CD1c-positive myeloid dendritic cell (primary cell): ENCODE measurements at regions not wholly inside any gene's neighbourhood (a gene's known extent, or its start where the extent isn't known, plus 50 kb on each side); places are given as distances from the start of the nearest gene placed in this dataset.

Experiments
- DNase-seq: peaks from one replicate; pipeline ENCODE4 v3.0.0-alpha.2; 2016; ENCODE audit errors: extremely low spot score

DNA sequence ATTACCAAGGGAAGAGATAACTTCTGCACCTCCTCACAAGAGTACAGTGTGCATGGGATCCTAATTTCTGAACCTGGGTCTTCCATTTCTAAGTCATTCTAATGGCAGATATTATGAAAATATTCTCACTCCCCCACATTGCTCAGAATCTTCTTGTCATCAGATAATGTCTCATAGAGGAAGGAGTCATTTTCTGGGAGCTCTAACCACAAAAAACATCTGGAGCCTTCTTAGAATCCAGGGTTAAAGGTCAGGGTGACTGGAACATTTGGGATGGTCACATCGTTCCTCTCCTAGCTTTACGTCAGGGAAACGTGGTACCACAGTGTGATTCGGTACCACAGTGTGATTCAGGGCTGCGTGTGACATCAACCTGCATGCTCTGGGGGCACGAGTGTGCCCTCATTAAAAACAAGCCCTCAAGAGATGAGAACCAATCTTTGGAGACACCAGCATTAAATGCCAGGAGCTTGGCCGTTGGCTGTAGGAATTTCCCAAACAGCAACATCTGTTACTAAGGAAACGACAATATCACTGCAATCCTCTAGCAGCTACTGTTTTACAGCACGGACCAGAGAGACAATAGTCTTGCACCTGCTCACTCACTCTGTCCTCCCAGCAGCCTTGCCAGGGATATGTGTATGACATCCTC lies 179.1 kb downstream of the PSMG1 start:
- peak; percentile 94 for DNase-seq

DNA sequence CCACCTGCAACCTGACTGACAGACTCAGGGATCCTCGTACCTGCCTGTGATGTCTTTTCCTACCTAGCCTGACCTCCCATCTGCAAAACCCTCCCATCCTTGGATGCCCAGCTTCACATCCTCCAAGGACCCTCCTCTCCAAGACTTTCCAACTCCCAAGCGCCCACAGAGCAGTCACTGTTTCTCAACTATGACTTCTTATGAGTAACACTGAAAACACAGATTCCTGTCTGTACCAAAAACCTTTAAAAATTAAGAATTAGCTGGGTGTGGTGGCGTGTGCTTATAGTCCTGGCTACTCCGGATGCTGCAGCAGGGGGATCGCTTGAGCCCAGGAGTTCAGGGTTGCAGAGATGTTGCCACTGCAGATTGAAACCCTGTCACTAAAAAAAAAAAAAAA lies 181.9 kb downstream of the PSMG1 start:
- DNase-seq, result no peak

DNA sequence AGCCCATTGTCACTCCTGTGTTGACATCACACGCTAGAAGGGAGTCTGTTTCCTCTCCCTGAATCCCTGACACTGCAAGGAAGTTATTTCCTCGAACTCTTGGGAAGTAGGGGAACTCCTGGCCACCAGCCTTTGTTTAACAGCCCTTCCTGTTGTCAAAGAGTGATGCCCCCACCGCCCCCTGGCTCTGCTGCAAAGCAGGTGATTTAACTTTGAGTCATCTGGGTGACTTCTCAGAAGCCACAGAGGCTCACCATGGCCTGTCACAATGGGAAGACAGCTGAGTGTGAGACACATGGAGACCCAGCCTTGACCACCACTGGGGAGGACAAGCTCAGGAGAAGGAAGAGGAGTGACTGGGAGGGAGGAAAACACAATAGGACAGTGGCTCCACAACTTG lies 182.8 kb downstream of the PSMG1 start:
- peak; percentile 89 for DNase-seq

DNA sequence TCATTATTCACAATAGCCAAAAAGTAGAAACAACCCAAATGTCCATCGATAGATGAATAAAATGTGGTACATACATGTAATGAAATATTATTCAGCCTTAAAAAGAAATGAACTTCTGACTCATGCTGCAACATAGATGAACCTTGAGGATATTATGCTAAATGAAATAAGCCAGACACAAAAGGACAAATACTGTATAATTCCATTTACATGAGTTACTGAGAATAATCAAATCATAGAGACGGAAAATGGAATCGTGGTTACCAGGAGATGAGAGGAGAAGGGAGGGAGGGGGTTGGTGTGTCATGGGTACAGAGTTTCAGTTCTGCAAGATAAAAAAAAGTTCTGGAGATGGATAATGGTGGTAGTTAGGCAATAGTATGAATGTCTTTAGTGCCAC lies 184.1 kb downstream of the PSMG1 start:
- DNase-seq, result peak; percentile 82

DNA sequence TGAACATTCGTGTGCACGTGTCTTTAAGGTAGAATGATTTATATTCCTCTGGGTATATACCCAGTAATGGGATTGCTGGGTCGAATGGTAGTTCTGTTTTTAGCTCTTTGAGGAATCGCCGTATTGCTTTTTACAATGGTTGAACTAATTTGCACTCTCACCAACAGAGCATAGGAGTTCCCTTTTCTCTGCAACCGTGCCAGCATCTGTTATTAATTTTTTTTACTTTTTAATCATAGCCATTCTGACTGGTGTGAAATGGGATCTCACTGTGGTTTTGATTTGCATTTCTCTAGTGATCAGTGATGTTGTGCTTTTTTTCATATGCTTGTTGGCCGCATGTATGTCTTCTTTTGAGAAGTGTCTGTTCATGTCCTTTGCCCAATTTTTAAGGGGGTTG lies 185.0 kb downstream of the PSMG1 start:
- peak; percentile 77 for DNase-seq

DNA sequence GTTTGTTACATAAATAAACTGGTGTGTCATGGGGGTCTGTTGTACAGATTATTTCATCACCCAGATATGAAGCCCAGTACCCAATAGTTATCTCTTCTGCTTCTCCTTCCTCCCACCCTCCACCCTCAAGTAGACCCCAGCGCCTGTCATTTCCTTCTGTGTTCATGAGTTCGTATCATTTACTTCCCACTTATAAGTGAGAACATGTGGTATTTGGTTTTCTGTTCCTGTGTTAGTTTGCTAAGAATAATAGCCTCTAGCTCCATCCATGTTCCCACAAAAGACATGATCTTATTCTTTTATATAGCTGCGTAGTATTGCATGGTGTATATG lies 185.4 kb downstream of the PSMG1 start:
- peak; percentile 80 for DNase-seq

DNA sequence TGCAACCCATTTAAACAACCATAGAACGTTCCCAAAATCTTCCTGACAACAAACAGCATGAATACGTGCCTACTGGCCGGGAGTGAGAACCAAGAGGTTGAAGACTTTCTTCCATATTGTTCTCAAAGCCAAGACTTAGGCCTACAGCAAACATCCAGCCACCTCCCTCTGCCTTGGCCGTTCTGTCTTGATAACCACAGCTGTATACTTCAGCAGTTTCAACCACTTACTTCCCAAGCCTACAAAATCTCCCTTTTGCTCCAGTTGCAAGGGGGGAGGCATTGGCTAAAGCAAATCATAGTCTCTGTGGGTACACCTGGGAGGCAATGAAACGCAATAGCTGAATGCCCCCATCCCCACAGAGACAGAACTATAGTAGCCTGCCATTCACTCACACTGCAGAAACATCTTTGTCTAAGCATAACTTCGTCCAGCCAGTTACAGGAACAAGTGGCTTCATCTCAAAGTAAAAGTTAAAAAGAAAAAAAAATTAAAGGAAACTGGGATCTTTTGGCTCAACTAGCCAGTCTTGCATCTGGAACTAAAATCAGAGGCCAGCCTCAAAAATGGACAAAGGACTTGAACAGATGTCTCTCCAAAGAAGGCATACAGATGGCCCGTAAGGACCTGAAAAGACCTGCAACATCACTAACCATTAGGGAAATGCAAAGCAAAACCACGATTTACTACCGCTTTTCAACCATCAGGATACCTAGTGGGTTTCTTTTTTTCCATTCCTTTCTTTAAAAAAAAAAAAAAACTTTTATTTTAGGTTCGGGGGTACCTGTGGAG lies 186.0 kb downstream of the PSMG1 start:
- no peak for DNase-seq

- DNase-seq, result no peak
These were observed 186.9 kb downstream of the PSMG1 start for GRCh38 chr21:38996355-38996754.

- DNase-seq, result no peak
These were observed 187.5 kb downstream of the PSMG1 start for GRCh38 chr21:38995731-38996130.

- DNase-seq, result no peak
These were observed 188.1 kb downstream of the PSMG1 start for GRCh38 chr21:38995071-38995669.

DNA sequence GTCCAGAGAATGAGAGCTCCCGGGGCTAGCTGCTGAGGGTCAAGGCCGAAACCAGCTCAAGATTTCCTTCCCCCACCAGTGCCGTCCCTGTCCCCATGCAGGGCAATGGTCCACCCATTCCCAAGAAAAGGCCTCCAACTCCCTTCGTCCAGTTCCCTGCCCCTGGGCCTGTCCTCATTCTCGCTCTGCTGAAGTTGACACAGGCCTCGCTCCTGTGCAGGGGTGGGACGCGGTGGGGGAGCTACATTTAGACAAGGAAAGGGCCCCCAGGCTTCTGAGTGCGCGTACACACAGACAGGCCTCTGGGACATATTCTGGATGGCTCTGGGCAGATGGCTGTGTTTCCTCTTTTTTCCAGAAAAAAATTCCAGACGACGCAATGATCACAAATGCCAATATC lies 188.3 kb downstream of the ETS2 start:
- no peak for DNase-seq

DNA sequence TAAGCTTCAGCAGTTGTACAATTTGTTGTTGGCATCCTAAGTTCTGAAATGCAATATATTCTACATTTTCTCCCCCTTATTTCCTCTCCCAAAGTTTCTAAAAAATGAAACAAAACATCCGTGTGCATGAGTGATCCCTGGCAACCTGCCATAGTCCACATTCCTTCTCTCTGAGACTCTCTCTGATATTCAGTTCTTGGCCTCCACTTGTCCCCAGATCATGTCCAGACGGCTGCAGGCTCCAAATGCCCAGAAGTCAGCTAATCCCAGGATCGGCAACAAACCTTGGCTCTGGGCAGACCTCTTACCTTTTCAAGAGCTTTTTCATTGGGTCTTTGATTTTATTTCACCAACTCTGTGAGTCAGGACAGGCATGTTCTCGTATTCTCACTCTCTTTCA lies 187.8 kb downstream of the ETS2 start:
- DNase-seq, result no peak

- peak; percentile 63 for DNase-seq
These were observed 187.0 kb downstream of the ETS2 start for GRCh38 chr21:38992737-38993136.

DNA sequence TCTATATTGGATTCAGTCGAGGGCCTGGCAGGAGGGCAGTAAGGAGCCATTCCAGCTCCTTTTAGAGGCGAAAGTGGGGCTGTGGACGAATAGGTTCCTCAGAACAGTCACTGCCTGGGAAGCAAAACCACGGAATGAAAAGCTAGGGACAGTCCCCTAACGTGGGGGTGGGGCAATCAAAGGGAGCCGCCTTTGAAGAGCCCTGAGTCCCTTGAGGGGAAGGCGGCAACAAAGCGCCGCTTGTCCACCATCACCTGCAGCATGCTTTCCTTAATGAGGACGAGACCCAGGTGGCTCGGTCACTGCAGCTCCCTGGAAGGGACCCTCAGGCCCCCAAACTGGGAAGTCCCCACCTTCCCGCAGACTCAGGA lies 184.7 kb downstream of the ETS2 start:
- DNase-seq, result no peak

GRCh38 chr21:38989745-38990423 lies 184.2 kb downstream of the ETS2 start:
- DNase-seq, result no peak

GRCh38 chr21:38989379-38989744 lies 183.6 kb downstream of the ETS2 start:
- DNase-seq, result no peak

DNA sequence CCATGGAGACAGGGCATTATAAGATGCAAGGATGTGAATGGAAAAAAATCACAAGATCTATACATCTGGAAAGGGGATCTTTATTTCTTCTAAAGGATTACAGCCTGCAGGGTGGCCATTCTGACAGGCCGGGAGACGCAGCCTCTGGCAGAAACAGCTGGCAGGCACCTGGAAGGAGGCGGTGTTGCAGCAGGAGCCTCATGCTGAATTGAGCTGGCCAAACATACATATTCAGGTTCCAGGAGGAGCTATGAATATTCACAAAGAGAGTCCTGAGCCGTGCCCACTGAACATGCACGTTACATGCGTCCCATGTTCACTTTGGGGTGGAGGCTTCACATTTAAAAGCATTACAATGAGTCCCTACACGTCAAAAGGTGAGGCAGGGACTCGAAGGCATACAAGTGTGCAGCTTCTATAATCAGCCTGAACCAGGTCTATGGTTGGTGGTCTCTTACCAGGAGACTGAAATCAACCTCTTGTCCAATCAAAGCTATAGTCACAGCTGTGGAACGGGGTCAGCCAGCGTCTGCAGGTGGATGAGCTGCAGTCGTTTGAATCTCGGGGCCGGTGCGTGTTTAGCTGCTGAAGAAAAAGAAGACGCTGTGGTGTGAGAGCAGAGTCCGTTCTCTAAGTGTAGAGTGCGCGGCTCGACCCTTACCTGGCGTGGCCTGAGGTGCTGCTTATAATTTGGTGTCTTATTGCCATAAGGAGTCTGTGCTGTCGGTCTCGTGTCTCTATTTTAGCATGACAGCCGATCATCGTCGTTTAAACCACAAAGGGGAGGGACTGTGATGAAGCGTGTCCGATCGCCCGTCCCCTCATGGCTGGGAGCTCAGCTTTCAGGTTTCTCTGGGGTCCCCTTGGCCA lies 183.0 kb downstream of the ETS2 start:
- DNase-seq, result no peak

GRCh38 chr21:38987633-38988508 lies 182.1 kb downstream of the ETS2 start:
- no peak for DNase-seq

GRCh38 chr21:38986806-38987632 lies 181.3 kb downstream of the ETS2 start:
- DNase-seq, result no peak

DNA sequence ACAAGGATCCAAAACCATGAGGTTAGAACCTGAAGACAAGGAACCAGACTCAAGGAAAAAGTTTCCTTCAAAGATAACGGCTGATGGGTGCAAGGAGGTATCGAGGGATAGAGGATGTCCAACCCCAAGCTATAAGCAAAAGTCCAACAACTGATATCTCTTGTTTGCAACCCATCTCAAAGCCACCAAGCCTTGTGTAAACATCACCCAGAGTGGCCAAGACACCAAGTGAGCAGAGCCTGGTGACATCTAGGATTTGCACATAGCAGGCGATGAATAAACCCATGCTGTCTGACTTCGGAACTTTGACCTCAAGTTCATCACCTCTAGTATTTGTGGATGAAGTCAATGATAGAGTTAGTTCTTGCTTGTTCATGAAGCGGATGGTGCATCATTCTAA lies 180.7 kb downstream of the ETS2 start:
- no peak for DNase-seq
